ENCODE measurements at regions not wholly inside any gene's neighbourhood (a gene's known extent, or its start where the extent isn't known, plus 50 kb on each side); places are given as distances from the start of the nearest gene placed in this dataset.

DNA sequence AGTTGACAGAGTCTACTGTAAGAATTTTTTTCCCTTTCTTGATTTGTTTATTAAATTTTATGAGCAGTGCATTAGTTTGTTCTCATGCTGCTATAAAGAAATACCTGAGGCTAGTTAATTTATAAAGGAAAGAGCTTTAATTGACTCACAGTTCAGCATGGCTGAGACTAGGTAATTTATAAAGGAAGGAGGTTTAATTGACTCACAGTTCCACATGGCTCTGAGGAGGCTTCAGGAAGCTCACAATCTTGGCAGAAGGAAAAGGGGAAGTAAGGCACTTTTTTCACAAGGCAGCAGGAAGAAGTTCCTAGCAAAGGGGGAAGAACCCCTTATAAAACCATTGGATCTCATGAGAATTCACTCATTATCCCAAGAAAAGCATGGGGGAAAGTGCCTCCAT lies 191.4 kb upstream of the VRK2 start:
- TF ChIP-seq, protein P1, sequence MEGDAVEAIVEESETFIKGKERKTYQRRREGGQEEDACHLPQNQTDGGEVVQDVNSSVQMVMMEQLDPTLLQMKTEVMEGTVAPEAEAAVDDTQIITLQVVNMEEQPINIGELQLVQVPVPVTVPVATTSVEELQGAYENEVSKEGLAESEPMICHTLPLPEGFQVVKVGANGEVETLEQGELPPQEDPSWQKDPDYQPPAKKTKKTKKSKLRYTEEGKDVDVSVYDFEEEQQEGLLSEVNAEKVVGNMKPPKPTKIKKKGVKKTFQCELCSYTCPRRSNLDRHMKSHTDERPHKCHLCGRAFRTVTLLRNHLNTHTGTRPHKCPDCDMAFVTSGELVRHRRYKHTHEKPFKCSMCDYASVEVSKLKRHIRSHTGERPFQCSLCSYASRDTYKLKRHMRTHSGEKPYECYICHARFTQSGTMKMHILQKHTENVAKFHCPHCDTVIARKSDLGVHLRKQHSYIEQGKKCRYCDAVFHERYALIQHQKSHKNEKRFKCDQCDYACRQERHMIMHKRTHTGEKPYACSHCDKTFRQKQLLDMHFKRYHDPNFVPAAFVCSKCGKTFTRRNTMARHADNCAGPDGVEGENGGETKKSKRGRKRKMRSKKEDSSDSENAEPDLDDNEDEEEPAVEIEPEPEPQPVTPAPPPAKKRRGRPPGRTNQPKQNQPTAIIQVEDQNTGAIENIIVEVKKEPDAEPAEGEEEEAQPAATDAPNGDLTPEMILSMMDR (IDR thresholded peaks at IDR 0.05), result no peak
- H3K27me3 Mint-ChIP-seq (ENCODE audit: insufficient read depth), result peaks cover 14% of the 10 kb centered on the region
- H3K4me1 Mint-ChIP-seq (ENCODE audit: low read depth), result no peaks in the 10 kb centered on the region
- DNase-seq, result no peak
- no peaks in the 10 kb centered on the region for H3K9me3 Mint-ChIP-seq
- H3K36me3 Mint-ChIP-seq (ENCODE audit: low read depth), result no peaks in the 10 kb centered on the region
- H3K27ac Mint-ChIP-seq, result no peak overlapping the region
- no peak overlapping the region for H3K4me3 Mint-ChIP-seq

- DNase-seq, result no peak
- TF ChIP-seq, protein P1 (IDR thresholded peaks at IDR 0.05), result no peak
- Mint-ChIP-seq H3K36me3 (ENCODE audit: low read depth) (no peaks in the 10 kb centered on the region), H3K27me3 (ENCODE audit: insufficient read depth) (peaks cover 6% of the 10 kb centered on the region), H3K9me3 (no peaks in the 10 kb centered on the region), H3K4me3 (no peak overlapping the region), H3K27ac (no peak overlapping the region), H3K4me1 (ENCODE audit: low read depth) (0 out of 2 replicates have a peak, but pooled peaks cover 9% of the 10 kb centered on the region)
Measured at GRCh38 chr2:57859755-57860154, 186.9 kb upstream of the VRK2 start.

DNA sequence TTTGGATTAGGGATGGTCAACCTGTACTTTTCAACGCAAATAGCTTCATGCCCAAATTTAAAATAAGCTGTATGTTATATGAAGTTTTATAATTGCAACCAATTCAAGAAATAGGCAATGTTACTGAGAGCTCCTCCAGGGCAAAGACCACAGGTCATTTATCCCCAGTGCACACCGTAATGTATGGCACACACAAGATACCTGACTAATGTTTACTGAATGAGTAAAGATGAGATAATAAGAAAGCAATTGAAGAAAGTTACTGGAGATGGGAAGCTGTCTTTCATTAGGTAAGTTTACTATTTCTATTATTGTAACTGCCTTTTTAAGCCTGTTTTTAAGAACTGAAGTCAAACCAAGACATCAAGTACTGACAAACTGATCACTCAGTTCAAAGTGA lies 184.5 kb upstream of the VRK2 start:
- Mint-ChIP-seq H3K9me3 (no peaks in the 10 kb centered on the region), H3K27ac (no peak overlapping the region), H3K36me3 (ENCODE audit: low read depth) (no peaks in the 10 kb centered on the region), H3K4me3 (no peak overlapping the region), H3K27me3 (ENCODE audit: insufficient read depth) (peaks cover 2% of the 10 kb centered on the region; the same call in 1 of the 2 replicates), H3K4me1 (ENCODE audit: low read depth) (0 out of 2 replicates have a peak, but pooled peaks cover 9% of the 10 kb centered on the region)
- no peak for DNase-seq
- TF ChIP-seq, protein P1 (IDR thresholded peaks at IDR 0.05), result no peak

DNA sequence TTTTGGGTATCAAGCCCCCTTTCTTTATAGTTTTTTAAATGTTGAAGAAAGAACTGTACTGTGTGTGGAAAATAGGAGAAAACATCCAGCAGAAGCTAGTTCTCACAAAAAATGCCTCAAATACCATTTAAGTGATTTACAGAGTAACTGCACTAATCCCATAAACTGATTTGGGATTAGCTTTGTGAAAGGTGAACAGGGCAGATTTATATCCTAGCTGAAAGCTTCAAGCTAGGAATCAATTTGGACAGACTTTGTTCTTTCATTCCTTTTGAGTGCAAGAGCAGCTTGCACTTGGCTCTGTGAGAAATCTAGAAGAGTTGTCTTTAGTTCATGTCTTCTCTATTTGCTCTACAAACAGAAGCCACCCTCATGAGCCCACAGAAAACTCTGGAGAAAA lies 183.9 kb upstream of the VRK2 start:
- H3K27ac Mint-ChIP-seq, result no peak overlapping the region
- DNase-seq, result no peak
- H3K27me3 Mint-ChIP-seq (ENCODE audit: insufficient read depth), result peaks cover 5% of the 10 kb centered on the region
- H3K4me3 Mint-ChIP-seq, result no peak overlapping the region
- H3K4me1 Mint-ChIP-seq (ENCODE audit: low read depth), result 0 out of 2 replicates have a peak, but pooled peaks cover 9% of the 10 kb centered on the region
- H3K36me3 Mint-ChIP-seq (ENCODE audit: low read depth), result no peaks in the 10 kb centered on the region
- TF ChIP-seq, protein P1 (IDR thresholded peaks at IDR 0.05), result no peak
- H3K9me3 Mint-ChIP-seq, result no peaks in the 10 kb centered on the region

DNA sequence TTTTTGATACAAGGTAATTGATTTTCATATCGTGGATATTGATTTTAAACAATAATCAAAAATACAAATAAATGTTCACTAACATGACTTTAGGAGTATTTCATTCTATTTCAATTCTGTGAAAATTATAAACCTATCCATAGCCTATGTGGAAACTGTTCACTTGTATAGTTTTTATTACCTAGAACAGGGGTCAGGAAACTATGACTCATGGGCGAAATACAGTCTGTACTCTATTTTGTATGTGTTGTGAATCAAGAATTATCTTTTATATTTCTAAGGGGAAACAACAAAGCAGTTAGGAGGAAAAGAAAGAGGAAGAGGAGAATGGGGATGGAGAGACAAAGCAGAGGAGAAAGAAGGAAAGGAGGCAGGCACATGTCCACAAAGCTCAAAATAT lies 181.7 kb upstream of the VRK2 start:
- Mint-ChIP-seq H3K36me3 (ENCODE audit: low read depth) (no peaks in the 10 kb centered on the region), H3K4me3 (no peak overlapping the region), H3K4me1 (ENCODE audit: low read depth) (peaks cover 20% of the 10 kb centered on the region), H3K27me3 (ENCODE audit: insufficient read depth) (peaks cover 13% of the 10 kb centered on the region), H3K9me3 (no peaks in the 10 kb centered on the region), H3K27ac (no peak overlapping the region)
- TF ChIP-seq, protein P1 (IDR thresholded peaks at IDR 0.05), result no peak
- DNase-seq, result no peak

DNA sequence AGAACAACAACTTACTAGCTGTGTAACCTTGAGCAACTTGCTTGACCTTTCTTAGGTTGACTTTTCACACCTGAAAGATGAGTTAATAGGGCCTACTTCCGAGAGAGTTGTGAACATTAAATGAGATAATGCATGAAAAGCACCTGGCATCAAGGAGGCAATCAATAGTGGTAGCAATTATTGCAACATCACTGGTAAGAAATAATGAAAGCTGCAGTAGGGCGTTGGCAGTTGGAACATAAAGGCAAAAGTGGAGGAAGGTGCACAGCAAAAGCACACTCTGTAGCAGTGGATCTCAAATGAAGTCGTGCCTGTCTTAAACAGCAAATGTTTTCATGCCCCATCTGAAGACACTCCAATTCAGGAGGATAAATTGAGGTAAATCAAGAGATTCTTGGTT lies 178.9 kb upstream of the VRK2 start:
- H3K4me1 Mint-ChIP-seq (ENCODE audit: low read depth), result peaks cover 14% of the 10 kb centered on the region

More for the DNA sequence above, 178.9 kb upstream of the VRK2 start:
- no peaks in the 10 kb centered on the region for H3K36me3 Mint-ChIP-seq (ENCODE audit: low read depth)
- no peak overlapping the region for H3K27ac Mint-ChIP-seq
- no peaks in the 10 kb centered on the region for H3K9me3 Mint-ChIP-seq
- peaks cover 14% of the 10 kb centered on the region for H3K27me3 Mint-ChIP-seq (ENCODE audit: insufficient read depth)
- TF ChIP-seq, protein P1 (IDR thresholded peaks at IDR 0.05), result no peak
- DNase-seq, result no peak
- H3K4me3 Mint-ChIP-seq, result no peak overlapping the region

All from HFFc6 (cell line).